Nephron (organoid): ENCODE measurements at regions not wholly inside any gene's neighbourhood (a gene's known extent, or its start where the extent isn't known, plus 50 kb on each side); places are given as distances from the start of the nearest gene placed in this dataset.
"Not testable (repeated sequence)": the region's sequence is repeated elsewhere in the genome, so short reads cannot be mapped to it uniquely, and the experiment has no call there.

Experiments
- H3K27ac Mint-ChIP-seq, 3 experiments: 2 replicates each; pipeline ENCODE4 v1.8.0; 2020; ENCODE audit warnings: mixed read lengths in 3 of 3, mild to moderate bottlenecking in 2 of 3, moderate library complexity in 1 of 3
- H3K27me3 Mint-ChIP-seq: 2 replicates; pipeline ENCODE4 v1.8.0; 2021; ENCODE audit warnings: low read depth, mild to moderate bottlenecking, moderate library complexity, mixed read lengths
- H3K36me3 Mint-ChIP-seq: 2 replicates; pipeline ENCODE4 v1.8.0; 2020; ENCODE audit warnings: low read depth, mixed read lengths
- H3K4me1 Mint-ChIP-seq: 2 replicates; pipeline ENCODE4 v1.8.0; 2020; ENCODE audit warnings: mixed read lengths
- H3K4me3 Mint-ChIP-seq, 3 experiments: 2 replicates each; pipeline ENCODE4 v1.8.0; 2020; ENCODE audit warnings: mild to moderate bottlenecking in 3 of 3, mixed read lengths in 3 of 3, moderate library complexity in 2 of 3
- H3K9me3 Mint-ChIP-seq: 2 replicates; pipeline ENCODE4 v1.8.0; 2020; ENCODE audit warnings: mixed read lengths
- CTCF ChIP-seq, 3 experiments: fragments of 200-600 bp; sonication (generic); IDR thresholded peaks; one replicate each; pipeline ENCODE4 v1.5.0; 2021; ENCODE audit warnings: antibody characterized with exemption in 3 of 3; ENCODE audit not compliant: unreplicated experiment in 3 of 3

GRCh38 chr13:86909318-86909717 is 761.9 kb upstream of the SLITRK5 start:
- no peak overlapping the region for H3K4me3 Mint-ChIP-seq
- no peak for TF ChIP-seq CTCF (IDR thresholded peaks at IDR 0.05; ENCODE audit: unreplicated experiment in 3 of 3)
- no peaks in the 10 kb centered on the region for H3K9me3 Mint-ChIP-seq
- H3K27me3 Mint-ChIP-seq = no peaks in the 10 kb centered on the region
- H3K36me3 Mint-ChIP-seq = no peaks in the 10 kb centered on the region
- H3K4me1 Mint-ChIP-seq = no peaks in the 10 kb centered on the region
- no peak overlapping the region for H3K27ac Mint-ChIP-seq

DNA sequence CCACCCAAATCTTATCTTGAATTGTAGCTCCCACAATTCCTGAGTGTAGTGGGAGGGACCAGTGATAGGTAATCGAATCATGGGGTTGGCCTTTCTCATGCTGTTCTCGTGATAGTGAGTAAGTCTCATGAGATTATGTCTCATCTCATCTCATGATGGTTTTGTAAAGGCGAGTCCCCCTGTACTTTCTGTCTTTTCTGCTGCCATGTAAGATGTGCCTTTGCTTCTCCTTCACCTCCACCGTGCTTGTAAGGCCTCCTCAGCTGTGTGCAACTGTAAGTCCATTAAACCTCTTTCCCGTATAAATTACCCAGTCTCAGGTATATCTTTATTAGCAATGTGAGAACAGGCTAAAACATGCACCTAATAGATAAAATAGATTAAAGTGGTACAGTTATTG is 756.4 kb upstream of the SLITRK5 start:
- TF ChIP-seq CTCF (IDR thresholded peaks at IDR 0.05; ENCODE audit: unreplicated experiment in 3 of 3) = no peak

DNA sequence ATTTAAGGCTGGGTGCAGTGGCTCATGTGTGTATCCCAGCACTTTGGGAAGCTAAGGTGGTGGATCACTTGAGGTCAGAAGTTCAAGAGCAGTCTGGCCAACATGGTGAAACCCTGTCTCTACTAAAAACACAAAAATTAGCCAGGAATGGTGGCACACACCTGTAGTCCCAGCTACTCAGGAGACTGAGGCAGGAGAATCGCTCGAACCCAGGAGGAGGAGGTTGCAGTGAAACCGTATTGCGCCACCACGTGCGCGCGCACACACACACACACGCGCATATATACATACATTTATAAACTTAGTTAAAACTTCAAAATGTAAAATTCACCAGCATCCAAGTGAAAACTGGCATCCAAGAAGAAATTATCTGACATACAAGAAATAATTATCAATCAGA is 753.7 kb upstream of the SLITRK5 start:
- not testable (repeated sequence) for H3K27ac Mint-ChIP-seq, H3K27me3 Mint-ChIP-seq, H3K36me3 Mint-ChIP-seq, H3K4me3 Mint-ChIP-seq, H3K4me1 Mint-ChIP-seq, H3K9me3 Mint-ChIP-seq

More for the DNA sequence above, 756.4 kb upstream of the SLITRK5 start:
- H3K9me3 Mint-ChIP-seq = peaks cover 3% of the 10 kb centered on the region
- H3K4me3 Mint-ChIP-seq = no peak overlapping the region
- no peaks in the 10 kb centered on the region for H3K27me3 Mint-ChIP-seq
- no peak overlapping the region for H3K27ac Mint-ChIP-seq
- H3K4me1 Mint-ChIP-seq = no peaks in the 10 kb centered on the region
- H3K36me3 Mint-ChIP-seq = no peaks in the 10 kb centered on the region

DNA sequence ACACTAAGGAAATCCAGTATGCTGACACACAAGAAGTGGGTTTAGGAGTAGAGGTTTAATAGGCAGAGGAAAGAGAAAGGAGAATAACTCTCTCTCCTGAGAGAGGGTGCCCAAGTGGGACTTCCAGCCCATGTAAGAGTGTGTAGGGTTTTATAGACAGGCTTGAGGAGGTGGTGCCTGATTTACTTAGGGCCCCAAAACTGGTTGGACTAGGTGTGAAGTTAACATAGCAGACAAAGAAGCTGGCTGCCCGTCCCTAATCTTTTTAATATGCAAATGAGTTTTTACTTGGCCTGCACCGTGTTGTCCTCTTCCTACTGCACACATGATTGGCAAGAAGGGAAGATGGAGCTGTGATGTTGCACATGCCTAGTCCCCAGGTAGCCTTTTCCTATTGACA is 752.5 kb upstream of the SLITRK5 start:
- H3K27me3 Mint-ChIP-seq = no peaks in the 10 kb centered on the region
- H3K4me3 Mint-ChIP-seq = no peak overlapping the region
- no peaks in the 10 kb centered on the region for H3K36me3 Mint-ChIP-seq
- no peak for TF ChIP-seq CTCF (IDR thresholded peaks at IDR 0.05; ENCODE audit: unreplicated experiment in 3 of 3)
- no peaks in the 10 kb centered on the region for H3K4me1 Mint-ChIP-seq
- no peak overlapping the region for H3K27ac Mint-ChIP-seq
- peaks cover 3% of the 10 kb centered on the region for H3K9me3 Mint-ChIP-seq

DNA sequence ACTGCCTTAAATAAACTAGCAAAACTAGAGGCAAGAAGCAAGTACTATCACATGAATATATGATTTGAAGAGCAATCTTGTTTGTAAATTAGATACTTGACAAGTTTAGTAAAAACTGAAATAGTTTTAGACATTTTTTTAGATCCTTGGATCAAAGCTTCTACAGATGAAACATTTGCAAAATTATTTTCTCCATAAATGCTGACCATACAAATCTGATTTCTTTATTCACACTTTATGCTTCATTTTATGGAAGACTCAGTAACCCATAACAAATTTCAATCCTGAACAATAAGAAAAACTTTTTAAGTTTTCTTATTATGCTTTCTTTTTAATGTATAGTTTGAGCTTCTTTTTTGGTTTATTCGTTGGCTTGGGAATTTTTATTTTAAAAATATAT is 750.2 kb upstream of the SLITRK5 start:
- no peak overlapping the region for H3K27ac Mint-ChIP-seq
- no peak for TF ChIP-seq CTCF (IDR thresholded peaks at IDR 0.05; ENCODE audit: unreplicated experiment in 3 of 3)
- H3K4me3 Mint-ChIP-seq = no peak overlapping the region
- H3K9me3 Mint-ChIP-seq = no peaks in the 10 kb centered on the region
- H3K36me3 Mint-ChIP-seq = no peaks in the 10 kb centered on the region
- H3K4me1 Mint-ChIP-seq = no peaks in the 10 kb centered on the region
- no peaks in the 10 kb centered on the region for H3K27me3 Mint-ChIP-seq

DNA sequence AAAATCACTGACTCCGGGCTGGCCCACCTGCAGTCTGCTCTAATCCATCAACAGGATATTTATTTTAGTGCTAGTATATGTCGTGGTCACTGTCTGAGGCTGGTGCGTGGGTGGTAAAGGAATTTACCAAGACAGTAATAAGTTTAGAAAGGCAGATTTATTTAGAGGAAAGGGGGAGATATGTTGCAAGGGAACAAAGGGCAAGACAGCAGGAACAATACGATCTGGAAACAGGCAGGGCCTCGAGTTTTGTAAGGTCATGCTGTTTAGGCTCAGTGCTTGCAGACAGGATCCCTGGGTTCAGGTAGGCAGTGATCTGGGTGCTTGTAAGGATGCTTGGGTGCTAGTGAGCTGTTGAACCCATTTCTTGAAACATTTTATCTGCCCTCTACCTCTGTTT is 748.2 kb upstream of the SLITRK5 start:
- H3K36me3 Mint-ChIP-seq = no peaks in the 10 kb centered on the region
- no peak overlapping the region for H3K27ac Mint-ChIP-seq
- no peak overlapping the region for H3K4me3 Mint-ChIP-seq
- H3K9me3 Mint-ChIP-seq = peaks cover 2% of the 10 kb centered on the region
- TF ChIP-seq CTCF (IDR thresholded peaks at IDR 0.05; ENCODE audit: unreplicated experiment in 3 of 3) = no peak
- H3K4me1 Mint-ChIP-seq = no peaks in the 10 kb centered on the region
- H3K27me3 Mint-ChIP-seq = no peaks in the 10 kb centered on the region

DNA sequence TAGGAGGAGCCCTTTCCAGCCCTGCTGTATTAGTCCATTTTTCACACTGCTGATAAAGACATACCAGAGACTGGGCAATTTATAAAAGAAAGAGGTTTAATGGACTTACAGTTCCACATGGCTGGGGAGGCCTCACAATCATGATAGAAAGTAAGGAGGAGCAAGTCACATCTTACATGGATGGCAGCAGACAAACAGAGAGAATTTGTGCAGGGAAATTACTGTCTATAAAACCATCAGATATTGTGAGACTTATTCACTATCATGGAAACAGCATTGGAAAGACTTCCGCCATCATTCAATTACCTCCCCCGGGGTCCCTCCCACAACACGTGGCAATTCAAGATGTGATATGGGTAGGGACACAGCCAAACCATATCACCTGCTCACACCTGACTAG is 744.3 kb upstream of the SLITRK5 start:
- H3K36me3 Mint-ChIP-seq, H3K4me1 Mint-ChIP-seq, H3K27ac Mint-ChIP-seq, H3K4me3 Mint-ChIP-seq, H3K9me3 Mint-ChIP-seq, H3K27me3 Mint-ChIP-seq: not testable (repeated sequence)
